ENCODE measurements at regions not wholly inside any gene's neighbourhood (a gene's known extent, or its start where the extent isn't known, plus 50 kb on each side); places are given as distances from the start of the nearest gene placed in this dataset.

- no peak for TF ChIP-seq POLR2A (IDR thresholded peaks at IDR 0.05)
- TF ChIP-seq CTCF (IDR thresholded peaks at IDR 0.05), result no peak
Observed at GRCh38 chr9:111192650-111193049, 137.4 kb downstream of the OR2K2 start.

Data from body of pancreas (tissue), 4 donors.